Activated T-helper 17 cell treated with anti-CD3 and anti-CD28 coated beads, Interleukin-2, amount 50 U/mL, for 72 hours (primary cell): ENCODE measurements at regions not wholly inside any gene's neighbourhood (a gene's known extent, or its start where the extent isn't known, plus 50 kb on each side); places are given as distances from the start of the nearest gene placed in this dataset.
"Not testable (repeated sequence)": the region's sequence is repeated elsewhere in the genome, so short reads cannot be mapped to it uniquely, and the experiment has no call there.

Experiments
- ATAC-seq: fragments of 150-1000 bp; cut with Tn5 transposase; replicated peaks from 2 replicates; pipeline ENCODE4 v1.10.0; 2021; ENCODE audit warnings: mild to moderate bottlenecking, moderate library complexity
- H3K27ac Mint-ChIP-seq: one replicate; pipeline ENCODE4 v1.8.0; 2022; ENCODE audit warnings: mixed read lengths
- H3K27me3 Mint-ChIP-seq: one replicate; pipeline ENCODE4 v1.8.0; 2022; ENCODE audit warnings: mixed read lengths
- H3K36me3 Mint-ChIP-seq: one replicate; pipeline ENCODE4 v1.8.0; 2022; ENCODE audit warnings: low read depth, mild to moderate bottlenecking, mixed read lengths
- H3K4me1 Mint-ChIP-seq: one replicate; pipeline ENCODE4 v1.8.0; 2022; ENCODE audit warnings: mixed read lengths
- H3K4me3 Mint-ChIP-seq: one replicate; pipeline ENCODE4 v1.8.0; 2022; ENCODE audit warnings: mild to moderate bottlenecking, mixed read lengths
- H3K9me3 Mint-ChIP-seq: one replicate; pipeline ENCODE4 v1.8.0; 2022; ENCODE audit warnings: mixed read lengths

DNA sequence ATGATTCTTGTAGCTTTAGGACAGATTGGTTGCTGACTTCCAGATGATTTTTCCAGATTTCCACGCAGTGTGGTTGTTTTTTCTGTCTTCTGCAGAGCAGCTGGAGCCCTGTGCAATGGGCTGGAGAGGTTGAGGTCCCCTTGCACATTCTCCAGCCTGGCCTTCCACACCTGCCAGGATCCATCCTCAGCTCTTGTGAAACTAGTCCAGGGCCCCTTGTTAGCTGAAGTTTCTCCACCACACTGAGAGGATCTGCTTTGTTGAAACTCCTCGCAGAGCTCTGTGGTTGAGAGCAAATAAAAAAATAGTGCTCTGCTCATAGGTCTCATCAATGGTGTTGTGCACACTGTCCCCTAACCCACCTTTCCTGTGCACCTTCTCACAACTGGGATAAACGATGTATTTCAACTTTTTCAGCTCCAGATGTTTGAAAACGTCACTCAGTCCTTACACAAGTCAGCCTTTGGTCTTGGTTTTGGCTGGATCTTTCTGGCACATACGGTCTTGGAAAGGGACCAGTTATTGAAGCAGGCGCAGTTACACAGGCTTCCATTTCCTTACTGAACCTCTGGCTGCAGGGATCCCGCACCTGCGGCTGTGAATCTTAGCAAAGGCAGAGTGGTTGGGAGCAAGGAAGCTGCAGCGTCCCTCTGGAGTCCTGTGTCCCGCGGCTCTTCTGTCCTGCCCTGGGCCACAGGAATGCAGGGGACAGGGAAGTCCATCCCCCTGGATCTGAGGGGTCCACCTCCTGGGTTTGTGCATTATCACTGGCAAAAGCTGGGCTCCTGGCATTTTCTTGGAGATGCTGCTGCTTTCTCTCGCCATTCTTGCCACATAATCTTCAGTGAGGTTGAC is 272.0 kb upstream of the DSEL start:
- Mint-ChIP-seq H3K27ac (no peak overlapping the region), H3K36me3 (no peaks in the 10 kb centered on the region), H3K9me3 (no peaks in the 10 kb centered on the region), H3K27me3 (peaks cover 3% of the 10 kb centered on the region), H3K4me1 (no peaks in the 10 kb centered on the region), H3K4me3 (no peak overlapping the region)
- ATAC-seq, result no peak

DNA sequence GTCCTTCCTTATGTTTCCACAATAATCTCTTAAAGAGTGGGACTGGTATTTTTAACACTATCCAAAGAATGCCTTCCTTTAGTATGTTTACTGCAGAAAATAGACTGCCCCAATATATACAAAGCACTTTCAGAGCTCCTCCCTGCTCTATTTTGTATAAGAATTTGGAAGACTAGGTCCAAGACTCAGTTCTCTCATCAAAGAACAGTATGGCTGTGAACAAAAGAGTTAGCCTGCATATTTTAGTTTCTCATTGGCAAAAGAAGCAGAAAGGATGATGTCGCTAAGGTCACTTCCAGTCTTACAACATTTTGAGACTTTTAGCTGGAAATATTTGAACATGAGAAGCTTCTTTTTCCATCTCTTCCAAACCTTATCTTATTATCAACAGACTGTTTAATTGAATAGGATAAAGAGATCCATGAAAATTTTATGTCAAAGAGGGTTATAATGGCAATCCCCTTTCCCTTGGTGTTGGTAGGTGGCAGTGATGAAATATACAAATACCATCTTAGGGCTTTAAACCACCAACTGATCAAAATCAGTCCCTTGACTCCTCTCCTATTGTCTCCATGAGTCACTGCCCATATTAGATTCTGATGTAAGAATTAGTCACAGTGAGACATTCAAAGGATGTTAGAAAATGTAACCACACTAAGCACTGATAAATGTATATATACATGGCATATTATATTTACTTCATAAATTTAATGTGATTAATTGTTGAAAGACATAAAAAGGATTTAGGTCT is 266.9 kb upstream of the DSEL start:
- Mint-ChIP-seq H3K4me3 (no peak overlapping the region), H3K36me3 (no peaks in the 10 kb centered on the region)
- peak; percentile 89 for ATAC-seq

GRCh38 chr18:67778016-67778415 is 261.5 kb upstream of the DSEL start:
- Mint-ChIP-seq H3K9me3 (no peaks in the 10 kb centered on the region), H3K4me1 (no peaks in the 10 kb centered on the region), H3K27me3 (no peaks in the 10 kb centered on the region), H3K4me3 (no peak overlapping the region), H3K36me3 (no peaks in the 10 kb centered on the region), H3K27ac (no peak overlapping the region)
- ATAC-seq, result no peak

More for the DNA sequence above, 266.9 kb upstream of the DSEL start:
- H3K27ac Mint-ChIP-seq, result no peak overlapping the region
- H3K4me1 Mint-ChIP-seq, result no peaks in the 10 kb centered on the region
- no peaks in the 10 kb centered on the region for H3K9me3 Mint-ChIP-seq
- H3K27me3 Mint-ChIP-seq, result no peaks in the 10 kb centered on the region

GRCh38 chr18:67776929-67777328 is 260.4 kb upstream of the DSEL start:
- Mint-ChIP-seq H3K9me3 (no peaks in the 10 kb centered on the region), H3K4me1 (no peaks in the 10 kb centered on the region), H3K36me3 (no peaks in the 10 kb centered on the region), H3K4me3 (no peak overlapping the region), H3K27ac (no peak overlapping the region), H3K27me3 (no peaks in the 10 kb centered on the region)
- ATAC-seq, result no peak

DNA sequence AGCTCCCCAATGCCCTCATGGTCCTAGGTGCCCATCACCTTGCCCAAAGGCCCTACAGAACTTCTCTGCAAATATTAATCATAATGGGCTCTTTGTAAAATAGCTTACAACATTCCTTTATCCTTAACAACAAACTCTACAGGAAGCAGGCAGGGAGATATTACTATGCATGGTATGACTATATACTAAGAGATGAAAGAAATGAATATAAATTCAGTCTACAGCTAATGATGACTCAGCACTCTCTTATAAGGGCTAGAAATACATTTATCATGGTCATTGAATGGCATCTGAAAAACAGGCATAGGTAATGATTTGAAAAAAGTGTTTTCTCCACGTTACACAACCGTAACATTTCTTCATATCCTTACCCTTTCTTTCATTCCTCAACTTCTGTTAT is 254.8 kb upstream of the DSEL start:
- no peak overlapping the region for H3K4me3 Mint-ChIP-seq
- no peaks in the 10 kb centered on the region for H3K27me3 Mint-ChIP-seq

DNA sequence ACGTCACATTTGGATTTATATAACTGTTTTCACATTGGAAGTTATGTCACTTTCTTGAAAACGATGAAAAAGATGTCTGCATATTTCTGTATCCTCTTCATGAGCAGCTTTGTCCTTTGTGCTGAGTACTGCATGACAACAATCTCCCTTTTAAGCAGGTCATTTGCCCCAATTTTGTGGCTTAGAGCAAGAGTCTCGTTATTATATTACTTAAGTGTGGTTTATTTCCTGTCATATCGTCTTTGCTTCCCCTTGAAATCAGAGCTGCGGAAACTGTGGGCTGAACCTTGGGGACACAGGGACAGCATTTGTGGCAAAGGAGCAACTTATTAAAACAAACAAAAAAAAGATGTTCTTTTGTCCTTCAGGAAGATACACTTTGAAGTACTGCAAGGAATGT is 254.0 kb upstream of the DSEL start:
- H3K36me3 Mint-ChIP-seq, result no peaks in the 10 kb centered on the region
- ATAC-seq, result no peak
- no peaks in the 10 kb centered on the region for H3K27me3 Mint-ChIP-seq
- H3K4me3 Mint-ChIP-seq, result no peak overlapping the region
- H3K27ac Mint-ChIP-seq, result no peak overlapping the region
- H3K9me3 Mint-ChIP-seq, result no peaks in the 10 kb centered on the region
- no peaks in the 10 kb centered on the region for H3K4me1 Mint-ChIP-seq

More for the DNA sequence above, 254.8 kb upstream of the DSEL start:
- H3K27ac Mint-ChIP-seq, result no peak overlapping the region
- H3K9me3 Mint-ChIP-seq, result no peaks in the 10 kb centered on the region
- H3K4me1 Mint-ChIP-seq, result no peaks in the 10 kb centered on the region
- ATAC-seq, result no peak
- H3K36me3 Mint-ChIP-seq, result no peaks in the 10 kb centered on the region

DNA sequence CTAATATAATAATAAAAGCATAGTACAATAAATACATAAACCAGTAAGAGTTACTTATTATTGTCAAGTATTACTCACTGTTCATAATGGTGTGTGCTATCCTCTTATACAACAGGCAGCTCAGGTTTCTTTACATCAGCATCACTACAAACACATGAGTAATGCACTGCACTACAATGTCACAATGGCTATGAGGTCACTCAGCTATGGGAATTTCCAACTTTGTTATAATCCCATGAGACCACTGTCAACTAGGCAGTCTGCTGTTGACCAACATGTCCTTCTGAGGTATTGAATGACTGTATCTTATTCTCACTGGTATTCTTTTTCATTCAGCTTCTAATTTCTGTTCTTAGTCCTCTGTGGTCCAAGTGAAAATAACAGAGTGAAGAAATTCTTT is 250.4 kb upstream of the DSEL start:
- H3K27me3 Mint-ChIP-seq, result no peaks in the 10 kb centered on the region

DNA sequence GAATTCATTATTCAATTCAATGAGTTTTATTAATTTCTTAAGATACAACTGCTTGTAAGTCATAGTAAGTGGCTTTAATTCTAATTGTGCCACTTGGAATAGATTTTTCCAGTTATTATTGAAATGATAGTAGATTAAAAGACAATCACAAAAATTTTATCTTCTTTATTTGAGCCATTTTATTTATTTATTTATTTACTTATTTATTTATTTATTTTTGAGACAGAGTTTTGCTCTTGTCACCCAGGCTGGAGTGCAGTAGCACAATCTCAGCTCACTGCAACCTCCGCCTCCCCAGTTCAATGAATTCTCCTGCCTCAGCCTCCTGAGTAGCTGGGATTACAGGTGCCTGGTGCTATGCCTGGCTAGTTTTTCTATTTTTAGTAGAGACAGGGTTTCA is 235.7 kb upstream of the DSEL start:
- H3K4me3 Mint-ChIP-seq, H3K27me3 Mint-ChIP-seq, H3K4me1 Mint-ChIP-seq, H3K9me3 Mint-ChIP-seq, ATAC-seq, H3K27ac Mint-ChIP-seq, H3K36me3 Mint-ChIP-seq: not testable (repeated sequence)

More for the DNA sequence above, 250.4 kb upstream of the DSEL start:
- Mint-ChIP-seq H3K9me3 (no peaks in the 10 kb centered on the region), H3K36me3 (no peaks in the 10 kb centered on the region), H3K4me1 (no peaks in the 10 kb centered on the region), H3K4me3 (no peak overlapping the region), H3K27ac (no peak overlapping the region)
- peak; percentile 19 for ATAC-seq

GRCh38 chr18:67742954-67743353 is 226.4 kb upstream of the DSEL start:
- no peaks in the 10 kb centered on the region for H3K36me3 Mint-ChIP-seq
- ATAC-seq, result no peak
- H3K27me3 Mint-ChIP-seq, result peaks cover 9% of the 10 kb centered on the region
- H3K4me1 Mint-ChIP-seq, result no peaks in the 10 kb centered on the region
- no peak overlapping the region for H3K27ac Mint-ChIP-seq
- no peak overlapping the region for H3K4me3 Mint-ChIP-seq
- peaks cover 13% of the 10 kb centered on the region for H3K9me3 Mint-ChIP-seq

DNA sequence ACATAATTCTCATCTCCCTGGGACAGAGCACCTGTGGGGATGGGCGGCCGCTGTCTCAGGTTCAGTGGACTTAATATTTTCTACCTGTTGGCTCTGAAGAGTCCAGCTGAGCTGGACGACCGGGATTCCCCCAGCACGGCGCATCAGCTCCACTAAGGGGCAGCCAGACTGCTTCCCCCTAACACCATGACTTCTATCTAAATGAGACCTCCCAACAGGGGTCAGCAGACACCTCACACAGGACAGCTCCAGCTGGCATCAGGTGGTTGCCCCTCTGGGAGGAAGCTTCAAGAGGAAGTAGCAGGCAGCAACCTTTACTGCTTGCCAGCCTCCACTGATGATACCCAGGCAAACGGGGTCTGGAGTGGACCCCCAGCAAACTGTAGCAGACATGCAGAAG is 226.0 kb upstream of the DSEL start:
- H3K4me3 Mint-ChIP-seq, result no peak overlapping the region

DNA sequence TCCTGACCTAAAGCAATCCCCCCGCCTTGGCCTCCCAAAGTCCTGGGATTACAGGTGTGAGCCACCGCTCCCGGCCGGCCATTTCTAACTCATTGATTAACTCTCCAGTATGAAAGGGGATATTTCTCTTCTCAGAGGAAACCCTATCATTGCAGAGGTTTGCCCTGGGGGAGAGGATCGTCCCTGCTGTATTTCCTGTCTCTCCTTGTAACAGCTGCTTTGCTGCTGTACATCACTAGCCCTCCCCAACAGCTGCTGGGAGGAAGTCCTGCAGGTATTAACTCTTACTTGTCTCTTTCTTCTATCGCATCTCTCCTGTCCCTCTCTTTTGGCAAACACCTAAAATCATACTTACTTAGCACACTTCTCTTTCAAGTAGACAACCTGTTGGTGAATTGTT is 219.0 kb upstream of the DSEL start:
- Mint-ChIP-seq H3K4me1 (no peaks in the 10 kb centered on the region), H3K36me3 (no peaks in the 10 kb centered on the region), H3K27me3 (no peaks in the 10 kb centered on the region), H3K9me3 (no peaks in the 10 kb centered on the region), H3K4me3 (no peak overlapping the region), H3K27ac (no peak overlapping the region)
- no peak for ATAC-seq

More for the DNA sequence above, 226.0 kb upstream of the DSEL start:
- Mint-ChIP-seq H3K27me3 (peaks cover 9% of the 10 kb centered on the region), H3K4me1 (no peaks in the 10 kb centered on the region), H3K9me3 (peaks cover 13% of the 10 kb centered on the region), H3K36me3 (no peaks in the 10 kb centered on the region), H3K27ac (no peak overlapping the region)
- no peak for ATAC-seq

- no peak for ATAC-seq
- H3K27ac Mint-ChIP-seq, result no peak overlapping the region
- no peaks in the 10 kb centered on the region for H3K9me3 Mint-ChIP-seq
- H3K36me3 Mint-ChIP-seq, result no peaks in the 10 kb centered on the region
- no peak overlapping the region for H3K4me3 Mint-ChIP-seq
- H3K27me3 Mint-ChIP-seq, result no peaks in the 10 kb centered on the region
- H3K4me1 Mint-ChIP-seq, result no peaks in the 10 kb centered on the region
These were observed 216.6 kb upstream of the DSEL start for GRCh38 chr18:67733088-67733487.

GRCh38 chr18:67731851-67732250 is 215.3 kb upstream of the DSEL start:
- Mint-ChIP-seq H3K27me3 (peaks cover 3% of the 10 kb centered on the region), H3K4me1 (no peaks in the 10 kb centered on the region), H3K4me3 (no peak overlapping the region), H3K9me3 (no peaks in the 10 kb centered on the region), H3K27ac (no peak overlapping the region), H3K36me3 (no peaks in the 10 kb centered on the region)
- ATAC-seq, result no peak

GRCh38 chr18:67730886-67731285 is 214.4 kb upstream of the DSEL start:
- H3K27me3 Mint-ChIP-seq, result peaks cover 3% of the 10 kb centered on the region
- no peaks in the 10 kb centered on the region for H3K4me1 Mint-ChIP-seq
- no peak overlapping the region for H3K27ac Mint-ChIP-seq
- H3K4me3 Mint-ChIP-seq, result no peak overlapping the region
- H3K36me3 Mint-ChIP-seq, result no peaks in the 10 kb centered on the region
- no peak for ATAC-seq
- H3K9me3 Mint-ChIP-seq, result no peaks in the 10 kb centered on the region

DNA sequence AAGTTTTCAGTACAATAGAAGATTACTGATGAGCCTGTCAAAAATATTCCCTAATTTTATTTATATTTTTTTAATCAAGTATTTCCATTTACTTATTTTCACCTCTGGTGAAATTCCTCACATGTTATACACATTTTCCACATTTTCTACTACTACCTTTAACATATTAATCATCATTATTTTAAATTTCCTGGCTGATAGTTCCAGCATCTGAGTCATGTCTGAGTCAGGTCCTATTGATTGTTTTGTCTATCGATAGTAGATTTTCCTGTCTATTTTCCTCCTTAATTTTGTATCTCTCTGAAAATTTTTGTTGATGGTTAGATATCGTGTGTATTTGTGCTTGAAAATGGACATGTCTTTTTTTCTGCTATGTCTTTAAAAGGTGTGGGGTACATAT is 211.8 kb upstream of the DSEL start:
- no peaks in the 10 kb centered on the region for H3K4me1 Mint-ChIP-seq
- H3K9me3 Mint-ChIP-seq, result peaks cover 8% of the 10 kb centered on the region
- ATAC-seq, result no peak
- no peaks in the 10 kb centered on the region for H3K36me3 Mint-ChIP-seq
- H3K27ac Mint-ChIP-seq, result no peak overlapping the region
- H3K27me3 Mint-ChIP-seq, result peaks cover 3% of the 10 kb centered on the region
- H3K4me3 Mint-ChIP-seq, result no peak overlapping the region
